ENCODE measurements at regions not wholly inside any gene's neighbourhood (a gene's known extent, or its start where the extent isn't known, plus 50 kb on each side); places are given as distances from the start of the nearest gene placed in this dataset.

DNA sequence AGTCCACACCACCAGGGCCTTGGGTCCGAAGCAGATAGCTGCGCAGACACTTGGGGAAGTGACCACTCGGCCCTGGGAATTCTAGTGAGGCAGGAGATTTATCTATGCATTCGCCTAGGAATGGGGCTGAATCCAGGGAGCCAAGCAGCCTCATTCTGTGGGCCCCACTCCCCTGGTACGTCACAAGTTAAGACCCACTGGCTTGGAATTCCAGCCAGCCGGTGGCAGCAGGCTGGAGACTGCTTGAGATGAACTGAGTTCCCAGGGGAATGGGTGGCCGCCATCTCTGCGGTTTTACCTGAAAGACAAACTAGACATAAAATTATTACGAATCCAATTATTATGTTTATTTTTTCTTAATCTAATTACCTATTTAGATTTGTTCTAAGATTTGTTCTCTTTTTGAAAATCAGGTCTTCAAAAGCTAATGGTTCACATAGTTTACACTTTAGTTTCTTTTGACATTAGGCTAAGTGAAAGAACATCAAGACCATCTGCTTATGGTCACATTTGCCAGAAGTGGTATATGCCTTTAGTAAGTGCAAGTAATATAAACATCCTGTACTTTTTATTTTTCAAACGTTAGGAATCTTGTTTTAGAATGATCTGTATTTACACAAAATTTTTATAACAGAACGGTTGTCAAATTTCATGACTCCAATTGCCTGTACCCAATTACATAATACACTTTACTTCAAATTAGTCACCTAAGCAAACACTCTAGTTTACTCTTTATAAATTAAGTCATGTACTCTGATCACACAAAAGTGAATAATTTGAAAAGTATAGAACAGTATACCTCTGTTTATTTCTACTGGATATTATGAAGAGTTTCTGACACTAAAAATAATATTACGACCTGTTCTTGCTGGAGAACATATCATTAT, 74.4 kb downstream of the SLITRK6 start:
- Histone ChIP-seq H3K4me3 (ENCODE audit: control insufficient read depth in 1 of 2, extremely low read depth in 1 of 2, low read length in 1 of 2) (no peak overlapping the region), H3K9me3 (no peaks in the 10 kb centered on the region), H3K27me3 (replicated peaks in 1 of 2; ENCODE audit: control insufficient read depth in 2 of 2, extremely low read depth in 1 of 2, insufficient read depth in 2 of 2, low read length in 1 of 2) (no peaks in the 10 kb centered on the region), H3K27ac (ENCODE audit: low read length) (no peak overlapping the region), H3K36me3 (ENCODE audit: control insufficient read depth in 2 of 2, extremely low read depth in 1 of 2, insufficient read depth in 1 of 2, low read length in 1 of 2) (no peaks in the 10 kb centered on the region), H3K4me1 (ENCODE audit: control insufficient read depth in 1 of 2, extremely low read depth in 1 of 2, insufficient read depth in 2 of 2, low read length in 2 of 2) (no peaks in the 10 kb centered on the region)
- Mint-ChIP-seq H3K27me3 (no peaks in the 10 kb centered on the region), H3K9me3 (peaks cover 0 to 1% (median 0%) of the 10 kb centered on the region in 3 donors), H3K4me3 (no peak overlapping the region), H3K27ac (no peak overlapping the region), H3K36me3 (no peaks in the 10 kb centered on the region), H3K4me1 (no peaks in the 10 kb centered on the region)
- ATAC-seq (replicated peaks in 1 of 4) = no peak
- CTCF ChIA-PET = no interaction called here
- WGBS (ENCODE audit: insufficient coverage) = 77% methylated on average over 5 of the region's 12 CpGs
- POLR2A ChIA-PET = no interaction called here
- DNase-seq = no peak

DNA sequence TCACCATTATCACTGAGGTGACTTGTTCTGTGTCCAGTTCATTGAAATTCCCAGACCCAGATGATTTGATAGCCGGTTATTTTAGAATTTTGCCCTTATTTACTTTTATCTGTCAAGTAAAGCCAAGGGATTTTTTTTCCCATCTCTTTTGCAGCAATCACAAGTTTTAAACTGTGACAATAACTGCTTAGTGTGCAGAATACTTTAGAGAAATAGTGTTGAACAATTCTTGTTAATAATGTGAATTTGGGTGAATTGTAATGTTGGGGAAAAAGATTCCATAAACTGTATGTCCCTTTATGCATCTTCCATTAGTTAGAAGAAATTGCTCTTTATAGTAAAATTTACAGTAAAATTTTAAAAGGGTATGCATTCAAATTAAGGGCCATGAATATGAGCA, 79.5 kb downstream of the SLITRK6 start:
- ATAC-seq (replicated peaks in 1 of 4) = no peak
- H3K9me3 Mint-ChIP-seq = peaks cover 0 to 3% (median 3%) of the 10 kb centered on the region in 3 donors
- no peak for DNase-seq
- no peaks in the 10 kb centered on the region for H3K4me1 Mint-ChIP-seq
- H3K27me3 ChIP-seq (replicated peaks in 1 of 2; ENCODE audit: control insufficient read depth in 2 of 2, extremely low read depth in 1 of 2, insufficient read depth in 2 of 2, low read length in 1 of 2) = no peaks in the 10 kb centered on the region
- no peak overlapping the region for H3K4me3 ChIP-seq (ENCODE audit: control insufficient read depth in 1 of 2, extremely low read depth in 1 of 2, low read length in 1 of 2)
- H3K9me3 ChIP-seq = no peaks in the 10 kb centered on the region
- ChIA-PET POLR2A (no interaction called here), CTCF (no interaction called here)
- no peak overlapping the region for H3K27ac Mint-ChIP-seq
- no peak overlapping the region for H3K4me3 Mint-ChIP-seq
- H3K4me1 ChIP-seq (ENCODE audit: control insufficient read depth in 1 of 2, extremely low read depth in 1 of 2, insufficient read depth in 2 of 2, low read length in 2 of 2) = no peaks in the 10 kb centered on the region
- no peaks in the 10 kb centered on the region for H3K36me3 Mint-ChIP-seq
- no CpG with 5 or more reads among the region's 1 CpG for WGBS (ENCODE audit: insufficient coverage)
- no peaks in the 10 kb centered on the region for H3K36me3 ChIP-seq (ENCODE audit: control insufficient read depth in 2 of 2, extremely low read depth in 1 of 2, insufficient read depth in 1 of 2, low read length in 1 of 2)
- H3K27me3 Mint-ChIP-seq = no peaks in the 10 kb centered on the region
- H3K27ac ChIP-seq (ENCODE audit: low read length) = no peak overlapping the region

DNA sequence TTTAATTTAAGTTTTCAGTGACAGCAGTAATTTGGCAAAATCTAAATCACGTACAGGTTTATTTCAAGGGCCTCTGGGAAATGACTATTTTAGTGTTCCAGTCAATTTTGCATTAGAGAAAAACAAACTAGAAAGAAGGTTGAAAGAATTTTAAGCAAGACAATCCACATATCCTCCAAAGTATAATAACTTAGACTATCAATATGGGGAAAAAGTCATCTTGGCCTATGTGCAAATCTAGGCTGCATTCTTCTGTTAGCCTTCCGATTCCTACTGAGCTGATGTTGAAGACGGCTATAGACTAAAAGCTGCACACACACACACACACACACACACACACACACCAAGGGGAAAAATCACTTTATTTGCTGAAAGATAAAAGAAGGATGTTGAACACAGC, 81.3 kb downstream of the SLITRK6 start:
- Mint-ChIP-seq H3K27ac (no peak overlapping the region), H3K4me1 (no peaks in the 10 kb centered on the region), H3K36me3 (no peaks in the 10 kb centered on the region), H3K4me3 (no peak overlapping the region), H3K27me3 (no peaks in the 10 kb centered on the region), H3K9me3 (peaks cover 0 to 3% (median 3%) of the 10 kb centered on the region in 3 donors)
- H3K4me1 ChIP-seq (ENCODE audit: control insufficient read depth in 1 of 2, extremely low read depth in 1 of 2, insufficient read depth in 2 of 2, low read length in 2 of 2) = no peaks in the 10 kb centered on the region
- CTCF ChIA-PET = no interaction called here
- no CpG with 5 or more reads among the region's 3 CpGs for WGBS (ENCODE audit: insufficient coverage)
- no peak overlapping the region for H3K4me3 ChIP-seq (ENCODE audit: control insufficient read depth in 1 of 2, extremely low read depth in 1 of 2, low read length in 1 of 2)
- ATAC-seq (replicated peaks in 1 of 4) = no peak
- DNase-seq = no peak
- no peaks in the 10 kb centered on the region for H3K36me3 ChIP-seq (ENCODE audit: control insufficient read depth in 2 of 2, extremely low read depth in 1 of 2, insufficient read depth in 1 of 2, low read length in 1 of 2)
- no peaks in the 10 kb centered on the region for H3K9me3 ChIP-seq
- POLR2A ChIA-PET = no interaction called here
- no peaks in the 10 kb centered on the region for H3K27me3 ChIP-seq (replicated peaks in 1 of 2; ENCODE audit: control insufficient read depth in 2 of 2, extremely low read depth in 1 of 2, insufficient read depth in 2 of 2, low read length in 1 of 2)
- H3K27ac ChIP-seq (ENCODE audit: low read length) = no peak overlapping the region

DNA sequence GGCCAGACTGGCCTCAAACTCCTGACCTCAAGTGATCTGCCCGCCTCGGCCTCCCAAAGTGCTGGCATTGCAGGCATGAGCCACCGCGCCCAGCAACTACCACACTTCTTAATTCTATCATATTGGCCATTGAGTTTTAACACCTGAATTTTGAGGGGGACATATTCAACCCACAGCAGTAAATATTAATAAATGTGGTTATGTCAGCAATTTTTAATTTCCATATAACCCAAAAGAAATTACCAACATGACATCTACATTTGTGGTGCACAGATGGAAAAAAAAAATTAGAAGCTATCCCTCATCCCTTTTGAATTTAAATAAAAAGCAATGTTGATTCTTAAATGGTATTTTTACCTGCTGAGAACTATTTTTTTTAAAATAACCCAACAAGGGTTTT, 88.7 kb downstream of the SLITRK6 start:
- no peak for ATAC-seq (replicated peaks in 1 of 4)
- H3K4me3 Mint-ChIP-seq = no peak overlapping the region
- no peaks in the 10 kb centered on the region for H3K27me3 Mint-ChIP-seq
- no peak for DNase-seq
- H3K36me3 Mint-ChIP-seq = no peaks in the 10 kb centered on the region
- POLR2A ChIA-PET = no interaction called here
- no peaks in the 10 kb centered on the region for H3K4me1 ChIP-seq (ENCODE audit: control insufficient read depth in 1 of 2, extremely low read depth in 1 of 2, insufficient read depth in 2 of 2, low read length in 2 of 2)
- no peak overlapping the region for H3K27ac Mint-ChIP-seq
- H3K4me1 Mint-ChIP-seq = no peaks in the 10 kb centered on the region
- no peaks in the 10 kb centered on the region for H3K27me3 ChIP-seq (replicated peaks in 1 of 2; ENCODE audit: control insufficient read depth in 2 of 2, extremely low read depth in 1 of 2, insufficient read depth in 2 of 2, low read length in 1 of 2)
- H3K4me3 ChIP-seq (ENCODE audit: control insufficient read depth in 1 of 2, extremely low read depth in 1 of 2, low read length in 1 of 2) = no peak overlapping the region
- WGBS (ENCODE audit: insufficient coverage) = no CpG with 5 or more reads among the region's 4 CpGs
- H3K27ac ChIP-seq (ENCODE audit: low read length) = no peak overlapping the region
- CTCF ChIA-PET = no interaction called here
- peaks cover 1 to 10% (median 2%) of the 10 kb centered on the region in 3 donors for H3K9me3 Mint-ChIP-seq
- no peaks in the 10 kb centered on the region for H3K36me3 ChIP-seq (ENCODE audit: control insufficient read depth in 2 of 2, extremely low read depth in 1 of 2, insufficient read depth in 1 of 2, low read length in 1 of 2)
- H3K9me3 ChIP-seq = no peaks in the 10 kb centered on the region

DNA sequence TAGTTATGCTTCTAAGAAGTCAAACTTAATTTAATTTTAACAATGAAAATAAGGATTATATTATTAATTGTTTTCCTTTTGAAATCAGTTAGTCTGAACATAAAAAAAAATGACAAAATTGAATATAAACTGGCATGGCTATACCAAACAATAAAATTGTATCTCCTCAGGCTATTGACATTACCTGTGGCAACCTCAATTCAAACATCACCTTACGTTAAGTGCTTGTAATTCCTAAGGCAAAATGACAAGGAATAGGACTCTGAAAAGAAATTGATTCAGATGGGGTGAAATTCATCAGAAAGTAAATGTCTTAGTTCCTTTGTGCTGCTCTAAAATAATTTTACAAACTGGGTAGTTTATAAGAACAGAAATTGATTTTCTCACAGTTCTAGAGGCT, 89.5 kb downstream of the SLITRK6 start:
- Mint-ChIP-seq H3K9me3 (peaks cover 0 to 8% (median 3%) of the 10 kb centered on the region in 3 donors), H3K4me3 (no peak overlapping the region), H3K36me3 (no peaks in the 10 kb centered on the region), H3K4me1 (no peaks in the 10 kb centered on the region), H3K27me3 (no peaks in the 10 kb centered on the region), H3K27ac (no peak overlapping the region)
- Histone ChIP-seq H3K27me3 (replicated peaks in 1 of 2; ENCODE audit: control insufficient read depth in 2 of 2, extremely low read depth in 1 of 2, insufficient read depth in 2 of 2, low read length in 1 of 2) (no peaks in the 10 kb centered on the region), H3K9me3 (no peaks in the 10 kb centered on the region), H3K27ac (ENCODE audit: low read length) (no peak overlapping the region), H3K4me1 (ENCODE audit: control insufficient read depth in 1 of 2, extremely low read depth in 1 of 2, insufficient read depth in 2 of 2, low read length in 2 of 2) (no peaks in the 10 kb centered on the region), H3K4me3 (ENCODE audit: control insufficient read depth in 1 of 2, extremely low read depth in 1 of 2, low read length in 1 of 2) (no peak overlapping the region), H3K36me3 (ENCODE audit: control insufficient read depth in 2 of 2, extremely low read depth in 1 of 2, insufficient read depth in 1 of 2, low read length in 1 of 2) (no peaks in the 10 kb centered on the region)
- CTCF ChIA-PET = no interaction called here
- DNase-seq (no peak), ATAC-seq (replicated peaks in 1 of 4) (no peak)
- POLR2A ChIA-PET = no interaction called here
- WGBS (ENCODE audit: insufficient coverage) = no CpG with 5 or more reads among the region's 1 CpG

DNA sequence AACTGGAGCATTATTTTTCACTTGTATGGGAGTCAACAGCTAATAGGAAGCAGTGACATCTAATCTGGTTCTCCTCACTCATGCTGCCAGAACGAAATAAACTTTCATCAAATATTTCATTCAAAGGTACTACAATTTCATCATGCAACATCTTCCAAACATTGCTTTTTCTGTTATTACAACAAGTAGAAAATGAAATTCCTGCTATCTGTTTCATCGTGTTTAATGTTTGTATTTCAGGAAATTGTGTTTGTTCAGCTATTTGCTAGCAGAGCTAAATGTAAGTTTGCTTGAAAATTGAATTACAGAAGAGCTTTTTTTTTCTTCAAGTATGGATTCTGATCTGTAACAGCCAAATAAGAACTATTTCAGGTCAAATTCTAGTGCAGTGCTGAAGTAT, 90.1 kb downstream of the SLITRK6 start:
- H3K36me3 ChIP-seq (ENCODE audit: control insufficient read depth in 2 of 2, extremely low read depth in 1 of 2, insufficient read depth in 1 of 2, low read length in 1 of 2) = no peaks in the 10 kb centered on the region
- no peak for DNase-seq
- no peaks in the 10 kb centered on the region for H3K36me3 Mint-ChIP-seq
- ChIA-PET CTCF (no interaction called here), POLR2A (no interaction called here)
- no peak overlapping the region for H3K27ac Mint-ChIP-seq
- H3K9me3 Mint-ChIP-seq = peaks cover 0 to 8% (median 3%) of the 10 kb centered on the region in 3 donors
- no peaks in the 10 kb centered on the region for H3K27me3 ChIP-seq (replicated peaks in 1 of 2; ENCODE audit: control insufficient read depth in 2 of 2, extremely low read depth in 1 of 2, insufficient read depth in 2 of 2, low read length in 1 of 2)
- no peaks in the 10 kb centered on the region for H3K27me3 Mint-ChIP-seq
- no peak overlapping the region for H3K4me3 Mint-ChIP-seq
- H3K4me1 Mint-ChIP-seq = no peaks in the 10 kb centered on the region
- no peak for ATAC-seq (replicated peaks in 1 of 4)
- no peaks in the 10 kb centered on the region for H3K9me3 ChIP-seq
- no peak overlapping the region for H3K27ac ChIP-seq (ENCODE audit: low read length)
- 88% methylated on average over 1 of the region's 2 CpGs for WGBS (ENCODE audit: insufficient coverage)
- no peaks in the 10 kb centered on the region for H3K4me1 ChIP-seq (ENCODE audit: control insufficient read depth in 1 of 2, extremely low read depth in 1 of 2, insufficient read depth in 2 of 2, low read length in 2 of 2)
- no peak overlapping the region for H3K4me3 ChIP-seq (ENCODE audit: control insufficient read depth in 1 of 2, extremely low read depth in 1 of 2, low read length in 1 of 2)

DNA sequence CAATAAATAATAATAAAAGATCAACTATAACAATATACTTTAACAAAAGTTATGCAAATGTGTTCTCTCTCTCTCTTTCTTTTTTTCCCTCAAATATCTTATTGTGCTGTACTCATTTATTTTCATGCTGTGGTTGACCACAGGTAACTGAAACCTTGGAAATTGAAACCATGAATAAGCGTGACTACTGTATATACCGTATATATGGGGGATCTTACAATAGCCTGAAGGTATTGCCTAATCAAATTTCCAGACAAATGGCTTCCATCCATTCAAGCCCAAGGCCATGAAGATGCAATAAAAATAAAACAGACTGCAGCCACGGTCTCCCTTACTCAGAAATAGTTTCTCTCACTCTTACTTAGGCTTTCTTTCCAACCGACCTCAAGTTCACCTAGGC, 98.3 kb downstream of the SLITRK6 start:
- Histone ChIP-seq H3K27ac (ENCODE audit: low read length) (no peak overlapping the region), H3K4me1 (ENCODE audit: control insufficient read depth in 1 of 2, extremely low read depth in 1 of 2, insufficient read depth in 2 of 2, low read length in 2 of 2) (no peaks in the 10 kb centered on the region), H3K4me3 (ENCODE audit: control insufficient read depth in 1 of 2, extremely low read depth in 1 of 2, low read length in 1 of 2) (no peak overlapping the region), H3K36me3 (ENCODE audit: control insufficient read depth in 2 of 2, extremely low read depth in 1 of 2, insufficient read depth in 1 of 2, low read length in 1 of 2) (no peaks in the 10 kb centered on the region), H3K27me3 (replicated peaks in 1 of 2; ENCODE audit: control insufficient read depth in 2 of 2, extremely low read depth in 1 of 2, insufficient read depth in 2 of 2, low read length in 1 of 2) (no peaks in the 10 kb centered on the region), H3K9me3 (no peaks in the 10 kb centered on the region)
- DNase-seq (no peak), ATAC-seq (replicated peaks in 1 of 4) (no peak)
- WGBS (ENCODE audit: insufficient coverage) = no CpG with 5 or more reads among the region's 4 CpGs
- Mint-ChIP-seq H3K9me3 (peaks cover 15 to 30% (median 16%) of the 10 kb centered on the region in 3 donors), H3K36me3 (no peaks in the 10 kb centered on the region), H3K27me3 (no peaks in the 10 kb centered on the region), H3K27ac (no peak overlapping the region), H3K4me1 (no peaks in the 10 kb centered on the region), H3K4me3 (no peak overlapping the region)
- POLR2A ChIA-PET = no interaction called here
- CTCF ChIA-PET = no interaction called here
